ENCODE measurements at regions not wholly inside any gene's neighbourhood (a gene's known extent, or its start where the extent isn't known, plus 50 kb on each side); places are given as distances from the start of the nearest gene placed in this dataset.
"Not testable (repeated sequence)": the region's sequence is repeated elsewhere in the genome, so short reads cannot be mapped to it uniquely, and the experiment has no call there.

GRCh38 chr15:38828031-38828532 is 263.5 kb upstream of the RASGRP1 start:
- Mint-ChIP-seq H3K4me1 (ENCODE audit: low read depth) (no peaks in the 10 kb centered on the region), H3K36me3 (ENCODE audit: low read depth) (no peaks in the 10 kb centered on the region), H3K27ac (no peak overlapping the region), H3K9me3 (peaks cover 8% of the 10 kb centered on the region), H3K27me3 (peaks cover 28% of the 10 kb centered on the region), H3K4me3 (no peak overlapping the region)
- no peak for DNase-seq

DNA sequence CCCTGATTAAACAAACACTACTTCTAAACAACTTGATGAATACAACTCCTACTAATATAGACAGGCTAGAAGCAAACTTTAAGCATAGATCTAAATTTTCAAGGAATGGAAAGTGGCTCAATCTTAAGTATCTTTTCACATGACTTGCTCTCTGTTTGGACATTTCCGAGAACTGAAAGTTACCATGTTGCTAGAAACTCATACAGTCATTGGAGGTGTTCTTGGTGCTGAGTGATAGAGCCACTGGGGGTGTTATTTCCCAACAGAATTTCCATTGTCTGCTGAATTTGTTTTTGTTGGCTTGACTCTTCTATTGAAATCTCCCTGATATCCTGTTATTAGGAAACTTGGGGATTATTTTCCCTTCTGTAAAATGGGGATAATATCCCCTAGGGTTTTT is 264.5 kb upstream of the RASGRP1 start:
- no peak overlapping the region for H3K27ac Mint-ChIP-seq

DNA sequence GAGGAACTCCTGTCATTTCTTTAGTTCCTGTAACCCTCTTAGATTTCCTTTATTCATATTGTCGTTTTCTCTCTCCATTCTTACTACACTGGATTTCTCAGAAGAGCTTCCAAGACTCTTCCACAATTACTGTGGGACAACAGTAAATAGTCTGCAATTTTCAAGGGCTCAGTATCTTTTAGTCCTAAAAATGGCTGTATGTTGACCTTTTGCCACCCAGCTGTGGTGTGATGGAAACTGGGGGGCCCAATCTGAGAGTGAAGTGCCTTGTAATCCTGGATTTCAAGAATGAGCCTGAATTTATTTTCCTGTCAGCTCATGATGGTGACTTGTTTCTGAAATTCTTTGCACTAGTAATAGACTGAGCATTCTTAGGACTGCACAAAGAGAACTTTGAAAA is 277.6 kb upstream of the RASGRP1 start:
- Mint-ChIP-seq H3K36me3 (ENCODE audit: low read depth) (no peaks in the 10 kb centered on the region), H3K4me3 (no peak overlapping the region), H3K27me3 (peaks cover 36% of the 10 kb centered on the region), H3K9me3 (peaks cover 2% of the 10 kb centered on the region), H3K4me1 (ENCODE audit: low read depth) (no peaks in the 10 kb centered on the region), H3K27ac (no peak overlapping the region)
- DNase-seq, result no peak

More for the DNA sequence above, 264.5 kb upstream of the RASGRP1 start:
- H3K9me3 Mint-ChIP-seq, result peaks cover 14% of the 10 kb centered on the region
- DNase-seq, result no peak
- H3K4me1 Mint-ChIP-seq (ENCODE audit: low read depth), result no peaks in the 10 kb centered on the region
- peaks cover 28% of the 10 kb centered on the region for H3K27me3 Mint-ChIP-seq
- no peak overlapping the region for H3K4me3 Mint-ChIP-seq
- no peaks in the 10 kb centered on the region for H3K36me3 Mint-ChIP-seq (ENCODE audit: low read depth)

DNA sequence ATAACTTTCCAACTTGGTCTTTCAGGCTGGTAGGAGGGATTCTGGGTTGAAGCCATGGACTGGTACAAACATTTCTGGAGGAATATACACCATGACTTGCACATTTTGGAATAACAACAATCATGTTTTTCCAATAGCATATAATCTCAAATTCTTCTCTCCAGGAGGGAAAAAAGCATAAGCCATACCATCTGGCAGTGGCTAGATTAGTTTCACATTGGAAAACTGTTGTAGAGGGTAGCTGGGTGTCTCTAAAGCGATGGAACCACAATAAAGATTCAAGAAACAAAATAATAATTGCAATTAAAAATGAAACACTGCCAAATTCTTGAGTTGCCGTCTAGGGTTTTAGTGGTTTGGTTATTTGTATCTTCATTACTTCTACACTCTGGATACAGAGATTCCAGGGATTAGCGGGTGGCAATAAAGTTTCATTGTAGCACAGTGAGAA is 278.5 kb upstream of the RASGRP1 start:
- no peak overlapping the region for H3K4me3 Mint-ChIP-seq
- H3K9me3 Mint-ChIP-seq, result no peaks in the 10 kb centered on the region
- H3K27me3 Mint-ChIP-seq, result peaks cover 36% of the 10 kb centered on the region
- no peaks in the 10 kb centered on the region for H3K4me1 Mint-ChIP-seq (ENCODE audit: low read depth)
- no peak for DNase-seq
- H3K27ac Mint-ChIP-seq, result no peak overlapping the region
- H3K36me3 Mint-ChIP-seq (ENCODE audit: low read depth), result no peaks in the 10 kb centered on the region

DNA sequence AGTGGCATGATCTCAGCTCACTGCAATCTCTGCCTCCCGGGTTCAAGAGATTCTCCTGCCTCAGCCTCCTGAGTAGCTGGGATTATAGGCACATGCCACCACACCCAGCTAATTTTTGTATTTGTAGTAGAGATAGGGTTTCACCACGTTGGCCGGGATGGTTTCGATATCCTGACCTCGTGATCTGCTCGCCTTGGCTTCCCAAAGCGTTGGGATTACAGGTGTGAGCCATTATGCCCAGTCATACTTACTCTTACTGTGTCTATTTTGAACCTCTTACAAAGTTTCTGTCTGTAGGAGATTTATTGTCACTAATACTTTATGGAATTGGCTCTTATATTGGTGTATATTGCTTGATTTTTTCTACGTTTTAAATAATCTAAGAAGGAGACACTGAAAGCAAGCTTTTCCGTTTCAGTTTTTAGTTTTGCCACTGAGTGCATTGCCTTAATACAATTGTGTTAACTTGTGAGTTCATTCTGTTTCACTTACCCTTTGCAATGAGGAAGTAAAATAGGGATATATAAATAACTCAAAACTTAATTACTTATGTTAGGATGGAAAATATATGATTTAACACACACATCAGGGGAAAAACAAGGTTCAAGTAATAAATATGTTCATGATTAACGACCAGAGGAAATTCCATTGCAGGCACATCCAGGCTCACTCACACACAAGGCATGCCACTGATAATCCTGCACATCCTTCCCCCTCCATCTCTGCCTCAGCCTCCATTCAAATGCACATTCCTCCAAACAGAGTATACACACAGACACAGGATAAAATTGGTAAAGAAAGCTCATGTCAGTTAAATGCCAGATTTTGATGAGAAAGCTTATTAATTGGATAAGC is 279.3 kb upstream of the RASGRP1 start:
- DNase-seq, result no peak
- no peak overlapping the region for H3K4me3 Mint-ChIP-seq
- peaks cover 36% of the 10 kb centered on the region for H3K27me3 Mint-ChIP-seq
- no peaks in the 10 kb centered on the region for H3K9me3 Mint-ChIP-seq
- no peak overlapping the region for H3K27ac Mint-ChIP-seq
- no peaks in the 10 kb centered on the region for H3K36me3 Mint-ChIP-seq (ENCODE audit: low read depth)
- no peaks in the 10 kb centered on the region for H3K4me1 Mint-ChIP-seq (ENCODE audit: low read depth)

GRCh38 chr15:38844736-38845135 is 280.1 kb upstream of the RASGRP1 start:
- H3K4me3 Mint-ChIP-seq, result no peak overlapping the region
- no peaks in the 10 kb centered on the region for H3K4me1 Mint-ChIP-seq (ENCODE audit: low read depth)
- no peaks in the 10 kb centered on the region for H3K9me3 Mint-ChIP-seq
- no peak overlapping the region for H3K27ac Mint-ChIP-seq
- no peaks in the 10 kb centered on the region for H3K36me3 Mint-ChIP-seq (ENCODE audit: low read depth)
- no peak for DNase-seq
- peaks cover 39% of the 10 kb centered on the region for H3K27me3 Mint-ChIP-seq

DNA sequence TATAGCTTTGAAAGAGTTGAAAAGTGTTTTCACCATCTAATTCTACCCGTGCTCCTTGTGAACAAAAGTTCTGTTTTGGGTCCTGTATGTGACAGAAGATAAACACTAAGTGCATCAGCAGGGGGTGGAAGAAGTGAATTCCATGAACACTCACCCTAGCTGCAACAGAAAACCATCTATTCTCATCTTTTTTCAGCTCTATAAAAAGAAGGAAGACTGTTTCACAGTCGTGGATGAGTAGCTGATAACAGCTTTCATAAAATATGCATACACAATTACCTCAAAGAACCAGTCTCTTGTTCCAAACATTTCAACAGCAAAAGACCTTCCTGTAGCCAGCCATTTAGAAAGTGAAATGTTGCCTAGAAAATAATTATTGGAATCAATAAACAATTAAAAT is 281.7 kb upstream of the RASGRP1 start:
- Mint-ChIP-seq H3K4me3 (no peak overlapping the region), H3K9me3 (no peaks in the 10 kb centered on the region), H3K4me1 (ENCODE audit: low read depth) (no peaks in the 10 kb centered on the region), H3K27me3 (peaks cover 33% of the 10 kb centered on the region), H3K36me3 (ENCODE audit: low read depth) (no peaks in the 10 kb centered on the region), H3K27ac (no peak overlapping the region)
- no peak for DNase-seq

GRCh38 chr15:38847666-38848065 is 283.1 kb upstream of the RASGRP1 start:
- Mint-ChIP-seq H3K27me3 (peaks cover 29% of the 10 kb centered on the region), H3K36me3 (ENCODE audit: low read depth) (no peaks in the 10 kb centered on the region), H3K4me3 (no peak overlapping the region), H3K9me3 (no peaks in the 10 kb centered on the region), H3K27ac (no peak overlapping the region), H3K4me1 (ENCODE audit: low read depth) (no peaks in the 10 kb centered on the region)
- no peak for DNase-seq

GRCh38 chr15:38849046-38849445 is 284.4 kb upstream of the RASGRP1 start:
- Mint-ChIP-seq H3K36me3 (ENCODE audit: low read depth) (no peaks in the 10 kb centered on the region), H3K4me3 (no peak overlapping the region), H3K9me3 (no peaks in the 10 kb centered on the region), H3K27me3 (peaks cover 19% of the 10 kb centered on the region), H3K4me1 (ENCODE audit: low read depth) (no peaks in the 10 kb centered on the region), H3K27ac (no peak overlapping the region)
- DNase-seq, result no peak

- peaks cover 21% of the 10 kb centered on the region for H3K27me3 Mint-ChIP-seq
- not testable (repeated sequence) for H3K27ac Mint-ChIP-seq; DNase-seq; H3K4me3 Mint-ChIP-seq; H3K9me3 Mint-ChIP-seq; H3K36me3 Mint-ChIP-seq (ENCODE audit: low read depth); H3K4me1 Mint-ChIP-seq (ENCODE audit: low read depth)
Observed at GRCh38 chr15:38852188-38852587, 287.6 kb upstream of the RASGRP1 start.

- Mint-ChIP-seq H3K9me3 (no peaks in the 10 kb centered on the region), H3K27me3 (peaks cover 20% of the 10 kb centered on the region), H3K4me1 (ENCODE audit: low read depth) (no peaks in the 10 kb centered on the region), H3K27ac (no peak overlapping the region), H3K36me3 (ENCODE audit: low read depth) (no peaks in the 10 kb centered on the region), H3K4me3 (no peak overlapping the region)
- DNase-seq, result peak; percentile 38
Observed at GRCh38 chr15:38853608-38854007, 289.0 kb upstream of the RASGRP1 start.

- H3K36me3 Mint-ChIP-seq (ENCODE audit: low read depth), result no peaks in the 10 kb centered on the region
- no peaks in the 10 kb centered on the region for H3K4me1 Mint-ChIP-seq (ENCODE audit: low read depth)
- H3K27me3 Mint-ChIP-seq, result peaks cover 18% of the 10 kb centered on the region
- DNase-seq, result no peak
- no peak overlapping the region for H3K4me3 Mint-ChIP-seq
- no peaks in the 10 kb centered on the region for H3K9me3 Mint-ChIP-seq
- H3K27ac Mint-ChIP-seq, result no peak overlapping the region
Observed at GRCh38 chr15:38854506-38854905, 289.9 kb upstream of the RASGRP1 start.

DNA sequence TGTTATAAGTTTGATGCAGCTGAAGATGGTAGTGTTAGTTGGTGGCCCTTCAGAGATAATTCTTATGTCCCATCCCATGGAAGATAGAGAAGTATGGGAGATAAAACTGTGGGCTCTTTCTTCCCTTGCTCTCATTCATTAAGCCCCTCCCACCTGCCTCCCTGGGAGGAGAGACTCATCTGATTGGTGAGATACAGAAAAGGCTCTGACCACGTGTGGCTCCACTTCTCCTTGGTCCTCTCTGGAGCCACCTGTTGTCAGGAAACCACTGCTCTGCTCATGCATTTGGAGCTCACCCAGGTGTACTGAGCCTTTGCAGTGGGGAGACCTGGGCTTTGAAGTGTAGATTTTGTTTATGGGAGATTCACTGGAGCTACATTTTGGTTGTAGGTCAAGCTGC is 293.2 kb upstream of the RASGRP1 start:
- H3K9me3 Mint-ChIP-seq, result no peaks in the 10 kb centered on the region
- no peaks in the 10 kb centered on the region for H3K4me1 Mint-ChIP-seq (ENCODE audit: low read depth)
- H3K36me3 Mint-ChIP-seq (ENCODE audit: low read depth), result no peaks in the 10 kb centered on the region
- peaks cover 22% of the 10 kb centered on the region for H3K27me3 Mint-ChIP-seq
- H3K27ac Mint-ChIP-seq, result no peak overlapping the region
- no peak for DNase-seq
- no peak overlapping the region for H3K4me3 Mint-ChIP-seq

DNA sequence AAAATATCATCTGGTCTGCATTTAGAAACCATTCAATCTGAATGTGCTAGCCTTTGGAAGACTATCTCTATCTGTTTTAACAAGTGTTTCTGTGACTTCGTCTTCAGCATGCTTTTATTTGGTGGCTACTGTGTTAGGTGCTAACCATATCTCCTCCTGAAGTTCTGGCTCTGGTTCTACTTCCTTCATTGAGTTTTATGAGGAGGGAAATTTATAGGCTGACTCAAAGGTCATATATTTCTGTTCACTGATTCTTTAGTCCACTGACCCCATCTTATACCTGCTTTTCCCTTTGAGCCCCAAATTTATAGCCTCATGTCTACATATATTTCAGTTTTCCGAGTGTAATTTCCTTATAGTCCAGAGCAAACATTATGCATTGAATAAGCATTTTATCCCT is 295.0 kb upstream of the RASGRP1 start:
- Mint-ChIP-seq H3K36me3 (ENCODE audit: low read depth) (no peaks in the 10 kb centered on the region), H3K27ac (no peak overlapping the region), H3K9me3 (no peaks in the 10 kb centered on the region), H3K4me1 (ENCODE audit: low read depth) (no peaks in the 10 kb centered on the region), H3K4me3 (no peak overlapping the region), H3K27me3 (peaks cover 20% of the 10 kb centered on the region)
- DNase-seq, result no peak

DNA sequence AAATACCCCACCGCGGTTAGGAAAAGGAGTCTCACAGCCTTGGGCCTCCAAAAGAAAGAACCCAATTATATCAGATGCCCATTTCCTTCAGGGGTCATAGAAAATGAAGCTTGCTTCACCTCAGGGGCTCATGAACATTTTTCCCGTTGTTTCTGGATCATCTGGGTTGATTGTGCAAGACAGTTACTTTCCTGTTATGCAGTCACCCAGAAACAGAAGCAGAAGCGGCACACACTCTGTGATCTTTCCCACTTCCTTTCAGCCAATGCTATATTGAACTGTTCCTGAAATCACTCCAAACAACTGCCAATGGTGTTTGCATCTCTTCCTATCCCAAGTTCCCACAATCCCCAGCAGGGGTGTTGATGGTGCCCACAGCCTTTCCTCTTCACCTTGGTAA is 295.6 kb upstream of the RASGRP1 start:
- no peak for DNase-seq
- Mint-ChIP-seq H3K4me1 (ENCODE audit: low read depth) (no peaks in the 10 kb centered on the region), H3K4me3 (no peak overlapping the region), H3K27me3 (peaks cover 19% of the 10 kb centered on the region), H3K9me3 (no peaks in the 10 kb centered on the region), H3K27ac (no peak overlapping the region), H3K36me3 (ENCODE audit: low read depth) (no peaks in the 10 kb centered on the region)
